ENCODE measurements at regions not wholly inside any gene's neighbourhood (a gene's known extent, or its start where the extent isn't known, plus 50 kb on each side); places are given as distances from the start of the nearest gene placed in this dataset.

- H3K4me1 Mint-ChIP-seq (ENCODE audit: low read depth): no peaks in the 10 kb centered on the region
- H3K27me3 Mint-ChIP-seq: peaks cover 59% of the 10 kb centered on the region
- no peak for DNase-seq (ENCODE audit: low spot score, unreplicated experiment)
- H3K4me3 Mint-ChIP-seq (ENCODE audit: low read depth): no peak overlapping the region
- no peak overlapping the region for H3K27ac Mint-ChIP-seq
- TF ChIP-seq, protein P1, sequence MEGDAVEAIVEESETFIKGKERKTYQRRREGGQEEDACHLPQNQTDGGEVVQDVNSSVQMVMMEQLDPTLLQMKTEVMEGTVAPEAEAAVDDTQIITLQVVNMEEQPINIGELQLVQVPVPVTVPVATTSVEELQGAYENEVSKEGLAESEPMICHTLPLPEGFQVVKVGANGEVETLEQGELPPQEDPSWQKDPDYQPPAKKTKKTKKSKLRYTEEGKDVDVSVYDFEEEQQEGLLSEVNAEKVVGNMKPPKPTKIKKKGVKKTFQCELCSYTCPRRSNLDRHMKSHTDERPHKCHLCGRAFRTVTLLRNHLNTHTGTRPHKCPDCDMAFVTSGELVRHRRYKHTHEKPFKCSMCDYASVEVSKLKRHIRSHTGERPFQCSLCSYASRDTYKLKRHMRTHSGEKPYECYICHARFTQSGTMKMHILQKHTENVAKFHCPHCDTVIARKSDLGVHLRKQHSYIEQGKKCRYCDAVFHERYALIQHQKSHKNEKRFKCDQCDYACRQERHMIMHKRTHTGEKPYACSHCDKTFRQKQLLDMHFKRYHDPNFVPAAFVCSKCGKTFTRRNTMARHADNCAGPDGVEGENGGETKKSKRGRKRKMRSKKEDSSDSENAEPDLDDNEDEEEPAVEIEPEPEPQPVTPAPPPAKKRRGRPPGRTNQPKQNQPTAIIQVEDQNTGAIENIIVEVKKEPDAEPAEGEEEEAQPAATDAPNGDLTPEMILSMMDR (IDR thresholded peaks at IDR 0.05; ENCODE audit: unreplicated experiment): no peak
- H3K36me3 Mint-ChIP-seq (ENCODE audit: insufficient read depth): no peaks in the 10 kb centered on the region
- no peaks in the 10 kb centered on the region for H3K9me3 Mint-ChIP-seq (ENCODE audit: low read depth)
Measured at GRCh38 chr13:112256716-112257494, 119.2 kb upstream of the SPACA7 start.

- DNase-seq (ENCODE audit: low spot score, unreplicated experiment): no peak
- no peaks in the 10 kb centered on the region for H3K9me3 Mint-ChIP-seq (ENCODE audit: low read depth)
- H3K4me1 Mint-ChIP-seq (ENCODE audit: low read depth): no peaks in the 10 kb centered on the region
- H3K36me3 Mint-ChIP-seq (ENCODE audit: insufficient read depth): no peaks in the 10 kb centered on the region
- no peak overlapping the region for H3K27ac Mint-ChIP-seq
- TF ChIP-seq, protein P1 (IDR thresholded peaks at IDR 0.05; ENCODE audit: unreplicated experiment): no peak
- H3K4me3 Mint-ChIP-seq (ENCODE audit: low read depth): no peak overlapping the region
- peaks cover 45% of the 10 kb centered on the region for H3K27me3 Mint-ChIP-seq
Measured at GRCh38 chr13:112259511-112259910, 116.6 kb upstream of the SPACA7 start.

- peaks cover 39% of the 10 kb centered on the region for H3K27me3 Mint-ChIP-seq
- no peak for DNase-seq (ENCODE audit: low spot score, unreplicated experiment)
- H3K27ac Mint-ChIP-seq: no peak overlapping the region
- H3K4me1 Mint-ChIP-seq (ENCODE audit: low read depth): no peaks in the 10 kb centered on the region
- H3K9me3 Mint-ChIP-seq (ENCODE audit: low read depth): no peaks in the 10 kb centered on the region
- no peak overlapping the region for H3K4me3 Mint-ChIP-seq (ENCODE audit: low read depth)
- H3K36me3 Mint-ChIP-seq (ENCODE audit: insufficient read depth): no peaks in the 10 kb centered on the region
- TF ChIP-seq, protein P1 (IDR thresholded peaks at IDR 0.05; ENCODE audit: unreplicated experiment): no peak
Measured at GRCh38 chr13:112260108-112261055, 115.8 kb upstream of the SPACA7 start.

GRCh38 chr13:112261924-112262323, 114.2 kb upstream of the SPACA7 start:
- no peaks in the 10 kb centered on the region for H3K9me3 Mint-ChIP-seq (ENCODE audit: low read depth)
- no peak for DNase-seq (ENCODE audit: low spot score, unreplicated experiment)

GRCh38 chr13:112263152-112263551, 113.0 kb upstream of the SPACA7 start:
- Mint-ChIP-seq H3K36me3 (ENCODE audit: insufficient read depth) (no peaks in the 10 kb centered on the region), H3K4me1 (ENCODE audit: low read depth) (no peaks in the 10 kb centered on the region), H3K9me3 (ENCODE audit: low read depth) (no peaks in the 10 kb centered on the region), H3K4me3 (ENCODE audit: low read depth) (no peak overlapping the region), H3K27me3 (peaks cover 57% of the 10 kb centered on the region), H3K27ac (no peak overlapping the region)
- TF ChIP-seq, protein P1 (IDR thresholded peaks at IDR 0.05; ENCODE audit: unreplicated experiment): no peak
- DNase-seq (ENCODE audit: low spot score, unreplicated experiment): no peak

More at GRCh38 chr13:112261924-112262323, 114.2 kb upstream of the SPACA7 start:
- H3K4me3 Mint-ChIP-seq (ENCODE audit: low read depth): no peak overlapping the region
- no peaks in the 10 kb centered on the region for H3K36me3 Mint-ChIP-seq (ENCODE audit: insufficient read depth)
- no peaks in the 10 kb centered on the region for H3K4me1 Mint-ChIP-seq (ENCODE audit: low read depth)
- TF ChIP-seq, protein P1 (IDR thresholded peaks at IDR 0.05; ENCODE audit: unreplicated experiment): no peak
- no peak overlapping the region for H3K27ac Mint-ChIP-seq
- peaks cover 47% of the 10 kb centered on the region for H3K27me3 Mint-ChIP-seq
